Effector memory CD8-positive, alpha-beta T cell (primary cell): ENCODE measurements at regions not wholly inside any gene's neighbourhood (a gene's known extent, or its start where the extent isn't known, plus 50 kb on each side); places are given as distances from the start of the nearest gene placed in this dataset.

Experiments
- ATAC-seq: fragments of 150-1000 bp; cut with Tn5 transposase; replicated peaks from 2 replicates; pipeline ENCODE4 v1.10.0; 2021; ENCODE audit warnings: mild to moderate bottlenecking, moderate library complexity
- DNase-seq, 3 experiments: peaks; one replicate each; pipeline ENCODE4 v3.0.0; 2021
- H3K27ac Mint-ChIP-seq, 2 donors: one replicate each; pipeline ENCODE4 v1.8.0; 2022; ENCODE audit warnings: mild to moderate bottlenecking in 2 of 2, mixed read lengths in 2 of 2, moderate library complexity in 2 of 2
- H3K27me3 Mint-ChIP-seq, 2 donors: one replicate each; pipeline ENCODE4 v1.8.0; 2022; ENCODE audit warnings: mixed read lengths in 2 of 2
- H3K36me3 Mint-ChIP-seq: one replicate; pipeline ENCODE4 v1.8.0; 2022; ENCODE audit warnings: mild to moderate bottlenecking, moderate library complexity, mixed read lengths; ENCODE audit not compliant: insufficient read depth
- H3K4me1 Mint-ChIP-seq, 2 donors: one replicate each; pipeline ENCODE4 v1.8.0; 2022; ENCODE audit warnings: low read depth in 2 of 2, mixed read lengths in 2 of 2
- H3K4me3 Mint-ChIP-seq, 2 donors: one replicate each; pipeline ENCODE4 v1.8.0; 2022; ENCODE audit warnings: mild to moderate bottlenecking in 2 of 2, mixed read lengths in 2 of 2, moderate library complexity in 2 of 2
- H3K9me3 Mint-ChIP-seq, 2 donors: one replicate each; pipeline ENCODE4 v1.8.0; 2022; ENCODE audit warnings: mixed read lengths in 2 of 2

DNA sequence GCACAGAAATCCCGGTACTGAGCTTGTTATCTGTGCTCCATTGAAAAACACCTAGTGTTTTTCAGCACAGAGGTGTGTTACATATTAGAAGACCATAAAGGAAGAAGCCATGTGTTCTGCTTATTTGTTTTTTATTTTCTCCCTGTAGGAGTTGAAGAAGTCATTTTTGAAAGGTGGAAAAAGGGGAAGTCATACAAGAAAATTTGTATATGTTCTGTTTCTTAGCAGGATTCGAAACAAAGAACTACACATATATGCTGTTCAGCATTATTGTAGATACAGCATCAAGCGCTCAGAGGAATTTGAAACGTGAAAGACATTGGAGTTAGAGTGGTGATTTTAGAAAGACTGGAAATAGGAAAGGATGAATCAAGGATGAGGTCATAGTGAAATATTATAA, 345.3 kb upstream of the ADGRL2 start:
- Mint-ChIP-seq H3K27ac (no peak overlapping the region), H3K4me1 (no peaks in the 10 kb centered on the region), H3K27me3 (no peaks in the 10 kb centered on the region), H3K36me3 (no peaks in the 10 kb centered on the region), H3K4me3 (no peak overlapping the region), H3K9me3 (peaks cover 9 to 15% of the 10 kb centered on the region in 2 donors)
- DNase-seq (no peak), ATAC-seq (no peak)

GRCh38 chr1:81453971-81454370, 346.8 kb upstream of the ADGRL2 start:
- DNase-seq (no peak), ATAC-seq (no peak)
- no peaks in the 10 kb centered on the region for H3K36me3 Mint-ChIP-seq
- no peaks in the 10 kb centered on the region for H3K4me1 Mint-ChIP-seq
- no peaks in the 10 kb centered on the region for H3K27me3 Mint-ChIP-seq
- no peak overlapping the region for H3K27ac Mint-ChIP-seq
- peaks cover 9 to 15% of the 10 kb centered on the region in 2 donors for H3K9me3 Mint-ChIP-seq
- no peak overlapping the region for H3K4me3 Mint-ChIP-seq

DNA sequence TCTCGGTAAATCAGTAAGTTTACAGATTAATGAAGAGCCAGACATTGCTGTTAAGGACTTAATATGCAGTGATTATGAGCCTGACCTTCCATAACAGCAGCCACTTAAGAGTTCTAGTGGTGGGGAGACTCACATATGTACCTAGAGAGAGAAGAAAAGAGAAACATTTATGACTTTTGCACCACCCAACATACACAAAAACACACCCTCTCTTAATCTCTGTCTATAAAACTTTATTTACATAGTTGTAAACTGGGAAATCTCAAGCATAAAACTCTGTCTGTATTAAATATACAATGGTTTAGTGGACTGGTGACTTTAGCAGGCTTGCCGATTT, 347.4 kb upstream of the ADGRL2 start:
- H3K36me3 Mint-ChIP-seq: no peaks in the 10 kb centered on the region
- ATAC-seq (no peak), DNase-seq (no peak)
- H3K27ac Mint-ChIP-seq: no peak overlapping the region
- no peak overlapping the region for H3K4me3 Mint-ChIP-seq
- no peaks in the 10 kb centered on the region for H3K27me3 Mint-ChIP-seq
- peaks cover 9 to 15% of the 10 kb centered on the region in 2 donors for H3K9me3 Mint-ChIP-seq
- H3K4me1 Mint-ChIP-seq: no peaks in the 10 kb centered on the region

DNA sequence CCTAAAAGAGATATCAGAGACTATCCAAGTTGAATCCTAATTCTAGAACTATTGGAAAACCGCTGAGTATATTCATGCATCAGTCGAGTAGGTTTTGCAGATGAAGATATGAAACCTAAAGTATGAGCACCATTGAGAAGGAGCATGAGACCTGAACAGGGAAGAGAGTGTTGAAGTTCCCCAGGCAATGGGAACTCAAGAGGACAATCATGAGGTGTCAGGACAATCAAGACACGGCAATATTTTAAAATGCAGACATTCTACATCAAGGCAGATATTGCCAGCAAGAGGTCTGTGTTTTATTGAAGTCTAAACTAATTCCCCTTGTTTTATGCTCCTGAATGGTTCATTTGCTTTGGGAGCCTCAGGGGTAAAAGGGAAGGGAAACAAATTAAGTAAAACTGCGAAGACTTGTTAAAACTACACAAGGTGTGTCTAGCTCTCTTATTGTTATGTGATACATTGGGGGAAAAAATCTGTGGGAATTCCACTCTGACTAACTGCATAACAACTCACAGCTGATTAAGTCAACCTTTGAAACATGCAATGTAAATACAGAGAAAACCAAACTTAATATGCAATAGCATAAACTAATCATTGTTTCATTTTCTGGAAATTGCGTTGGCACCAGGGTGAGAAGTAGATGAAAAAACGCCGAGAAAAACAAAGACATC, 347.9 kb upstream of the ADGRL2 start:
- Mint-ChIP-seq H3K4me3 (no peak overlapping the region), H3K4me1 (no peaks in the 10 kb centered on the region), H3K27ac (no peak overlapping the region), H3K36me3 (no peaks in the 10 kb centered on the region), H3K27me3 (no peaks in the 10 kb centered on the region), H3K9me3 (peaks cover 7 to 15% of the 10 kb centered on the region in 2 donors)
- no peak for DNase-seq
- no peak for ATAC-seq

DNA sequence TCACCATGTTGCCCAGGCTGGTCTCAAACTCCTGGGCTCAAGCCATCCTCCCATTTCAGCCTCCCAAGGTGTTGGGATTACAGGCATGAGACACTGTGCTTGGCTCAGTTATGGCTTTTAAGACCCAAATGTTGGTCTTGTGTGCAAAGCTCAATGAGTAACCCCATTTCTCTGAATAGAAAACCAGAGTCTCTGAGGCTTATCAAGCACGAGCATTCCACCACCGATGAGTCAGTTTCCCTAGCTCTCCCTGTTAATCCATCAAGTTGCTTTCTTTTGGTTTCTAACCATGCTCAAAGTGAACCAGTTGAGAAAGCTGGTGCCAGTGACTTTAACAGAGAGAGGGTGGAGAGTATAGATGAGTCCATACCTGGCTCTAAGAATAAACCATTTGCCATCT, 350.9 kb upstream of the ADGRL2 start:
- H3K4me3 Mint-ChIP-seq: no peak overlapping the region
- ATAC-seq (no peak), DNase-seq (no peak)
- H3K27ac Mint-ChIP-seq: no peak overlapping the region
- H3K27me3 Mint-ChIP-seq: no peaks in the 10 kb centered on the region
- no peaks in the 10 kb centered on the region for H3K4me1 Mint-ChIP-seq
- peaks cover 4 to 15% of the 10 kb centered on the region in 2 donors for H3K9me3 Mint-ChIP-seq
- H3K36me3 Mint-ChIP-seq: no peaks in the 10 kb centered on the region

DNA sequence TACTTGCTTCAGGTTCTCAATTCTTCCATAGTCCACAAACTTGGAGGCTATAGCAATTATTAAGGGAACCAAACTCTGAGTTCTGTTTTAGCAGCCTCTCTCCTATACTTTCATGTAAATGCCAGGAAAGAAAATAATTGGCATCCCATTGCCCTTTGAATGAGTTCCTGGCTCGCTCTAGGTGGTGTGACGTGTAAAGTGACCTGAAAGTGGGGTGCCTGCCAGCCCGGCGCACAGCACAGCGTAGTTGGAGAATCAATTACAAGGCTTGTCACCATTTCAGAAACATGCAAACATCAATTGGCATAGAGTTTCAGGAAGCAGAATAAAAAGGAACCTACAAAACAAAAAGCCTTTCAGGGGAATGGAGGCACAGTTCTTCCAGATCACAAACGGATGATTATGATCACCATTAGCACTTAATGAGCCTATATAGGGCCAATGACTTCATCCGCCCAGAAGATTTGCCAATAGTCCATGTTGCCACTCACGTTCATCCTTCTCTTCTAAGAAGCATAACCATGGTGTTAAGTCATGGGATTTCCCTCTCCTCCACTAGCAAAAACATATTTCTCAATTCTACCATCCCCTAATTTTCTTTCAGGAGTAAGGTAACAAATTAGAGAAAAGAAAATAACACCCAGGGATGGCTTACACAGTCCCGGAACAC, 354.6 kb upstream of the ADGRL2 start:
- H3K9me3 Mint-ChIP-seq: no peaks in the 10 kb centered on the region
- H3K27ac Mint-ChIP-seq: no peak overlapping the region
- no peak overlapping the region for H3K4me3 Mint-ChIP-seq
- ATAC-seq (no peak), DNase-seq (no peak)
- no peaks in the 10 kb centered on the region for H3K4me1 Mint-ChIP-seq
- H3K36me3 Mint-ChIP-seq: no peaks in the 10 kb centered on the region
- H3K27me3 Mint-ChIP-seq: no peaks in the 10 kb centered on the region

DNA sequence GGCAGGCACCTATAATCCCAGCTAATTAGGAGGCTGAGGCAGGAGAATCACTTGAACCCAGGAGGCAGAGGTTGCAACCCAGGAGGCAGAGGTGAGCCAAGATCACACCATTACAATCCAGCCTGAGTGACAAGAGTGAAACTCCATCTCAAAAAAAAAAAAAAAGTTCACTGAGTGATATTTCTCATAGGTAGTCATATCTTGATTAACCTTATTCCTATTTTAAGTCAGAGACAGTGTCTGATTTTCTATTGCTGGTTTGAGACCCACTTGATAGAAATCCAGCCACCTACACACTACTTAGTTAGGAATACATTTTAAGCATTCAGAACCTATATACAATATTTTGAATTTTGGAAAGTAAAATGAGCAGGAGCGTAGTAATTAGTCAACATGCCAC, 357.4 kb upstream of the ADGRL2 start:
- Mint-ChIP-seq H3K36me3 (no peaks in the 10 kb centered on the region), H3K4me1 (no peaks in the 10 kb centered on the region), H3K4me3 (no peak overlapping the region), H3K27ac (no peak overlapping the region), H3K9me3 (peaks cover 7 to 8% of the 10 kb centered on the region in 2 donors), H3K27me3 (no peaks in the 10 kb centered on the region)
- DNase-seq: no peak
- no peak for ATAC-seq

GRCh38 chr1:81439046-81439823, 361.5 kb upstream of the ADGRL2 start:
- Mint-ChIP-seq H3K36me3 (no peaks in the 10 kb centered on the region), H3K9me3 (peaks cover 7 to 13% of the 10 kb centered on the region in 2 donors), H3K27ac (no peak overlapping the region), H3K4me1 (no peaks in the 10 kb centered on the region), H3K4me3 (no peak overlapping the region), H3K27me3 (no peaks in the 10 kb centered on the region)
- no peak for ATAC-seq
- DNase-seq: no peak

DNA sequence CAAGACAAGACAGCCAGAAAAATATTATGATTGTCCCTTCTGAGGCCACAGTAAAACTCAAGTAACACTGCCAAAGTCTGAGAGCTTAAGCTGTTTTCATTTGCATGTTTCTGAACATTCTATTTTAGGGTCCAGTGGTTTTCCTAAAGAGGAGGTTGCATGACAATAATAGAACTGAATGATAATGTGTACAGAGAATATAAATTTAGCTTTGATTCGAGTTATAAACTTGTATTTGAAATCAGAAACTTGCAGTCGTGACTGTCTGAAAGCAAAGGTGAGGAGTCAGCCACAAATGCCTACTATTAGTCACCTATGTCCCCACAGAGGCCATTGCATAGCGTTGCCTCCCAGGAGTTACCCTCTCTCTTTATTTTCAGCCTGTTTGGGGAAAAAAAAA, 363.1 kb upstream of the ADGRL2 start:
- Mint-ChIP-seq H3K4me3 (no peak overlapping the region), H3K27me3 (no peaks in the 10 kb centered on the region), H3K9me3 (peaks cover 7 to 13% of the 10 kb centered on the region in 2 donors), H3K27ac (no peak overlapping the region), H3K36me3 (no peaks in the 10 kb centered on the region), H3K4me1 (no peaks in the 10 kb centered on the region)
- DNase-seq (no peak), ATAC-seq (no peak)

DNA sequence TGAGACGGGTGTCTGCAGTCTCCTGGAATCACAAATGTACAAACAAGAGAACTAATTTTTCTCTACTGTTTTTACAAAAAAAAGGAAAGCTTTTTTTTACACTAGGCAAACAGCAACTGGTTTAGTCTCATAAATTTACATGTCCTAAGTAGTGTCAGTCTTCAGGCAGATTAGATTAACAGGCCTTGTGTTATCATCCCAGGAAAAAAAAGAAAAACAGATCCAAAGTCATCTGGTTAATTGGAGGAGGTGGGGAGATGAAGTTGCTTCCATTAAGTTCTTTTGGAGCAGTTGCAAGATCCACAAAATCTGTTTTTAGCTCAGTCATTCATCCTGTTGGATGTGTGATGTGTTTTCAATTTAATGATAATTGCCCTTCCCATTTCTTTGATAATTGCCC, 363.5 kb upstream of the ADGRL2 start:
- no peaks in the 10 kb centered on the region for H3K4me1 Mint-ChIP-seq

GRCh38 chr1:81435175-81435574, 365.6 kb upstream of the ADGRL2 start:
- Mint-ChIP-seq H3K4me3 (no peak overlapping the region), H3K27ac (no peak overlapping the region), H3K36me3 (no peaks in the 10 kb centered on the region), H3K9me3 (peaks cover 3 to 8% of the 10 kb centered on the region in 2 donors), H3K4me1 (no peaks in the 10 kb centered on the region), H3K27me3 (no peaks in the 10 kb centered on the region)
- ATAC-seq (no peak), DNase-seq (no peak)

More for the DNA sequence above, 363.5 kb upstream of the ADGRL2 start:
- no peak for DNase-seq
- Mint-ChIP-seq H3K27ac (no peak overlapping the region), H3K36me3 (no peaks in the 10 kb centered on the region), H3K4me3 (no peak overlapping the region), H3K9me3 (peaks cover 7 to 13% of the 10 kb centered on the region in 2 donors), H3K27me3 (no peaks in the 10 kb centered on the region)
- ATAC-seq: no peak

DNA sequence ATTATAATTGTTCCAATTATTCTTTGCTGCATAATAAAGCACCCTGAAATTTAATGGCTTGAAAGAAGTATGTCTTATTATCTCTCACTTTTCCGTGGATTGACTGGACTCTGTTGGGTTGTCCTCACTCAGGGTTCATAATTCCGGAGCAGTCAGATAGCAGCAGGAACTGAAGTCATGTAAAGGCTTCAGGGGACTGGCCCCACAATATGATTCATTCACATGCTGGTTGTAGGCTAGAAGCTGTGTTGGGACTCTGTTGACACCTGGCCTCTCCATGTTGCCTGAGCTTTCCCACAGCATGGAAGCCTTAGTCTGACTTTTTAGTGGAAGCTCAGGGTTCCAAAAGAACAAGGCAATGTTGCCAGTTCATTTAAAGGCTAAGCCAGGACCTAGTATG, 367.1 kb upstream of the ADGRL2 start:
- H3K36me3 Mint-ChIP-seq: no peaks in the 10 kb centered on the region
- no peaks in the 10 kb centered on the region for H3K27me3 Mint-ChIP-seq
- DNase-seq (no peak), ATAC-seq (no peak)
- H3K9me3 Mint-ChIP-seq: peaks cover 12 to 13% of the 10 kb centered on the region in 2 donors
- H3K4me1 Mint-ChIP-seq: no peaks in the 10 kb centered on the region
- no peak overlapping the region for H3K4me3 Mint-ChIP-seq
- no peak overlapping the region for H3K27ac Mint-ChIP-seq

DNA sequence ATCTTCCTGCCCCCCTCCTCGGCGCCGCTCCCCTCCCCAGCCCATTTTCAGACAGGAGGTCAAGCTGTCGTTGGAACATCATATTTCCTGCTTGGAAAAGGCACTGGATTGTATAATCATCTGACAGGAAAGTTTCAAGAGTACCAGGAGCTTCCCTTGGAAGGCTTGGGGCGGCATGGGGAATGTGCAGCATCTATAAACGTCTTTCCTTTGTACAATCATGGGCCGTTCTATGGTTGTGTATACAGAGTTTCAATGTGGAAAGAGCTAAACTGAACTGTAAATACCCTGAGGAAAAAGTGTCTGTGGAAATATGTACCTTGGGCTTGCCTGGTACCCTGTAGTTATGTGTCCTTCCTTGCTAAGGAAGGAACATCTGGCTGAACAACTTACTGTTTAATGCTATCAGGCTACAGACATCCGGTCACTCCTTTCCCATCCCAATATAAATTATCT, 368.1 kb upstream of the ADGRL2 start:
- Mint-ChIP-seq H3K27me3 (no peaks in the 10 kb centered on the region), H3K4me1 (no peaks in the 10 kb centered on the region), H3K4me3 (no peak overlapping the region), H3K27ac (no peak overlapping the region), H3K36me3 (no peaks in the 10 kb centered on the region), H3K9me3 (peaks cover 14 to 15% of the 10 kb centered on the region in 2 donors)
- no peak for ATAC-seq
- DNase-seq: no peak

GRCh38 chr1:81432059-81432458, 368.7 kb upstream of the ADGRL2 start:
- DNase-seq (no peak), ATAC-seq (no peak)
- no peaks in the 10 kb centered on the region for H3K36me3 Mint-ChIP-seq
- no peaks in the 10 kb centered on the region for H3K4me1 Mint-ChIP-seq
- H3K27ac Mint-ChIP-seq: no peak overlapping the region
- peaks cover 16 to 21% of the 10 kb centered on the region in 2 donors for H3K9me3 Mint-ChIP-seq
- no peaks in the 10 kb centered on the region for H3K27me3 Mint-ChIP-seq
- no peak overlapping the region for H3K4me3 Mint-ChIP-seq
